ENCODE measurements at regions not wholly inside any gene's neighbourhood (a gene's known extent, or its start where the extent isn't known, plus 50 kb on each side); places are given as distances from the start of the nearest gene placed in this dataset.

GRCh38 chr6:144886682-144887081 is 601.5 kb downstream of the UTRN start:
- no peaks in the 10 kb centered on the region for H3K27me3 Mint-ChIP-seq (ENCODE audit: insufficient read depth)
- H3K36me3 Mint-ChIP-seq (ENCODE audit: low read depth), result no peaks in the 10 kb centered on the region
- H3K9me3 Mint-ChIP-seq, result no peaks in the 10 kb centered on the region
- H3K4me1 Mint-ChIP-seq (ENCODE audit: low read depth), result no peaks in the 10 kb centered on the region
- H3K4me3 Mint-ChIP-seq, result no peak overlapping the region
- no peak for TF ChIP-seq CTCF (IDR thresholded peaks at IDR 0.05)
- no peak for DNase-seq
- H3K27ac Mint-ChIP-seq, result no peak overlapping the region

- Mint-ChIP-seq H3K4me1 (ENCODE audit: low read depth) (peaks cover 1% of the 10 kb centered on the region; the same call in 1 of the 2 replicates), H3K27ac (no peak overlapping the region), H3K27me3 (ENCODE audit: insufficient read depth) (no peaks in the 10 kb centered on the region; the same call in 1 of the 2 replicates), H3K36me3 (ENCODE audit: low read depth) (no peaks in the 10 kb centered on the region), H3K4me3 (no peak overlapping the region), H3K9me3 (no peaks in the 10 kb centered on the region)
- TF ChIP-seq CTCF (IDR thresholded peaks at IDR 0.05), result no peak
- DNase-seq, result no peak
Observed at GRCh38 chr6:144888621-144889020, 603.5 kb downstream of the UTRN start.

- DNase-seq, result no peak
- H3K4me1 Mint-ChIP-seq (ENCODE audit: low read depth), result peaks cover 50% of the 10 kb centered on the region
- H3K27me3 Mint-ChIP-seq (ENCODE audit: insufficient read depth), result no peaks in the 10 kb centered on the region; the same call in 1 of the 2 replicates
- no peak overlapping the region for H3K27ac Mint-ChIP-seq
- no peak for TF ChIP-seq CTCF (IDR thresholded peaks at IDR 0.05)
- H3K4me3 Mint-ChIP-seq, result no peak overlapping the region
- H3K9me3 Mint-ChIP-seq, result no peaks in the 10 kb centered on the region
- no peaks in the 10 kb centered on the region for H3K36me3 Mint-ChIP-seq (ENCODE audit: low read depth)
Observed at GRCh38 chr6:144893680-144894151, 608.6 kb downstream of the UTRN start.

GRCh38 chr6:144894240-144894639 is 609.1 kb downstream of the UTRN start:
- no peak overlapping the region for H3K4me3 Mint-ChIP-seq
- peaks cover 55% of the 10 kb centered on the region for H3K4me1 Mint-ChIP-seq (ENCODE audit: low read depth)
- DNase-seq, result no peak
- H3K27me3 Mint-ChIP-seq (ENCODE audit: insufficient read depth), result no peaks in the 10 kb centered on the region; the same call in 1 of the 2 replicates
- no peak overlapping the region for H3K27ac Mint-ChIP-seq
- no peaks in the 10 kb centered on the region for H3K36me3 Mint-ChIP-seq (ENCODE audit: low read depth)
- TF ChIP-seq CTCF (IDR thresholded peaks at IDR 0.05), result no peak
- no peaks in the 10 kb centered on the region for H3K9me3 Mint-ChIP-seq

- H3K4me1 Mint-ChIP-seq (ENCODE audit: low read depth), result peaks cover 63% of the 10 kb centered on the region
- H3K27me3 Mint-ChIP-seq (ENCODE audit: insufficient read depth), result no peaks in the 10 kb centered on the region; the same call in 1 of the 2 replicates
- no peak for DNase-seq
- H3K36me3 Mint-ChIP-seq (ENCODE audit: low read depth), result no peaks in the 10 kb centered on the region
- H3K27ac Mint-ChIP-seq, result peak overlapping the region; percentile 22
- H3K4me3 Mint-ChIP-seq, result no peak overlapping the region
- TF ChIP-seq CTCF (IDR thresholded peaks at IDR 0.05), result no peak
- no peaks in the 10 kb centered on the region for H3K9me3 Mint-ChIP-seq
Observed at GRCh38 chr6:144895313-144896278, 610.5 kb downstream of the UTRN start.

All from HFFc6 (cell line).